Astrocyte (in vitro differentiated cells and primary cell): ENCODE measurements at regions not wholly inside any gene's neighbourhood (a gene's known extent, or its start where the extent isn't known, plus 50 kb on each side); places are given as distances from the start of the nearest gene placed in this dataset.

Experiments used
- DNase-seq: peaks from one replicate; pipeline ENCODE4 v3.0.0-alpha.2; 2010; ENCODE audit warnings: low read depth
- FAIRE-seq: peaks from 2 replicates; lab custom pipeline; 2011; peaks lifted over from hg19 to GRCh38; lab: Jason Lieb, UNC
- H2AFZ ChIP-seq: 2 replicates; pipeline ENCODE4 v1.6.0; 2012; ENCODE audit warnings: low read depth, low read length, inconsistent platforms
- H3K27ac ChIP-seq: 2 replicates; pipeline ENCODE4 v1.5.1; 2011; ENCODE audit warnings: low read depth, low read length, inconsistent platforms
- H3K27me3 ChIP-seq: 2 replicates; pipeline ENCODE4 v1.6.0; 2011; ENCODE audit warnings: low read length, inconsistent platforms; ENCODE audit not compliant: insufficient read depth
- H3K36me3 ChIP-seq: 2 replicates; pipeline ENCODE4 v1.5.1; 2011; ENCODE audit warnings: low read length, inconsistent platforms; ENCODE audit not compliant: insufficient read depth
- H3K4me1 ChIP-seq: 2 replicates; pipeline ENCODE4 v1.5.1; 2011; ENCODE audit warnings: low read length, inconsistent platforms; ENCODE audit not compliant: insufficient read depth
- H3K4me2 ChIP-seq: 2 replicates; pipeline ENCODE4 v1.6.0; 2012; ENCODE audit warnings: low read length, inconsistent platforms
- H3K4me3 ChIP-seq: 2 replicates; pipeline ENCODE4 v1.5.1; 2011; ENCODE audit warnings: low read depth, mild to moderate bottlenecking, low read length, inconsistent platforms; ENCODE audit not compliant: insufficient read depth
- H3K79me2 ChIP-seq: 2 replicates; pipeline ENCODE4 v1.6.0; 2012; ENCODE audit warnings: mild to moderate bottlenecking, low read length, inconsistent platforms; ENCODE audit not compliant: insufficient read depth
- H3K9ac ChIP-seq: 2 replicates; pipeline ENCODE4 v1.6.0; 2012; ENCODE audit warnings: mild to moderate bottlenecking, low read length, inconsistent platforms
- H3K9me3 ChIP-seq: 2 replicates; pipeline ENCODE4 v1.5.1; 2012; ENCODE audit warnings: low read depth, mild to moderate bottlenecking, low read length, inconsistent platforms; ENCODE audit not compliant: insufficient read depth
- H4K20me1 ChIP-seq: 2 replicates; pipeline ENCODE4 v1.6.0; 2012; ENCODE audit warnings: low read length, inconsistent platforms; ENCODE audit not compliant: insufficient read depth
- H3K27ac Mint-ChIP-seq: one replicate; pipeline ENCODE4 v1.8.0; 2021; ENCODE audit warnings: mild to moderate bottlenecking, mixed read lengths; ENCODE audit not compliant: unreplicated experiment
- H3K27me3 Mint-ChIP-seq: one replicate; pipeline ENCODE4 v1.8.0; 2021; ENCODE audit warnings: low read depth, mixed read lengths; ENCODE audit not compliant: unreplicated experiment
- H3K36me3 Mint-ChIP-seq: one replicate; pipeline ENCODE4 v1.8.0; 2021; ENCODE audit warnings: low read depth, mixed read lengths; ENCODE audit not compliant: unreplicated experiment
- H3K4me1 Mint-ChIP-seq: one replicate; pipeline ENCODE4 v1.8.0; 2021; ENCODE audit warnings: low read depth, mixed read lengths; ENCODE audit not compliant: unreplicated experiment
- H3K4me3 Mint-ChIP-seq: one replicate; pipeline ENCODE4 v1.8.0; 2021; ENCODE audit warnings: mild to moderate bottlenecking, moderate library complexity, mixed read lengths; ENCODE audit not compliant: unreplicated experiment
- H3K9me3 Mint-ChIP-seq: one replicate; pipeline ENCODE4 v1.8.0; 2021; ENCODE audit warnings: mild to moderate bottlenecking, mixed read lengths; ENCODE audit not compliant: unreplicated experiment
- EZH2 ChIP-seq: IDR thresholded peaks from 2 replicates; pipeline ENCODE4 v1.6.1; 2012; ENCODE audit warnings: mild to moderate bottlenecking, low read length, inconsistent platforms; ENCODE audit not compliant: insufficient read depth
- TF ChIP-seq, protein P1 (sequence below): IDR thresholded peaks from 2 replicates; pipeline ENCODE4 v1.5.1; 2011; ENCODE audit warnings: low read depth, mild to moderate bottlenecking, inconsistent platforms, low read length, moderate library complexity; ENCODE audit not compliant: insufficient read depth

DNA sequence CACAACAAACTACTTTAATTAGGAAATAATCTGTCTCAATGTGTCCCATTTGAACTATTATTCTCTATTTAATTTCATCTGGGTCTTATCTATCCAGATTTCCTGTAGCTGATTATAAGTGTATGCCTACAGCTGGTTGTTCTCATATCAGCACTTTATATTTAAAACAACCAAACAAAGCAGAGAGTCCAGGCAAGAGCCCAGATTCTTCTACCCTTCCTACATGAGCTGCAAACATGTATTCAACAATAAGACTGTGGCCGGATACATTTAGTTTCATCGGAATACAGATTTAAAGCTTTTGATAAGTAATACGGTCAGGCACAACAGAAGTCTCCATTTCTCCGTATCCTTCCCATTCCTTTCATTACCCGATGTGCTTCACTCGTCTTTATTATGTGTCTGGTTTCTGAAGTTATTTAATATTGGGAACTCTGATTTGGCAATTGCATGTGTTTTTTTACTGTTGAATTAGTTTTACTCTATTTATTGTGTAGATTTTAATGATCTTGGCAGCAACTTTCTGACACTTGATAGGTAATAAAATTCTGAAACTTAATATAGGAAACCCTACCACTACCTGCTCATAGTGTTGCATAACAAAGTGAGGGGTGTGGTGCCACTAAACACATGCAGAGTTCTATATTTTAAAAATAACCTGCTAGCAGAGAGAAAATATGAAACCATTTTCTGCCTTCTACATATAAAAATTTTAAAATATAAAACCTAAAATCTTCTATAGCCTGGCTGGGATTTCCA is 653.5 kb upstream of the PTCHD4 start:
- Mint-ChIP-seq H3K27me3 (peaks cover 2% of the 10 kb centered on the region), H3K27ac (no peak overlapping the region), H3K4me3 (no peak overlapping the region), H3K36me3 (no peaks in the 10 kb centered on the region), H3K4me1 (peaks cover 5% of the 10 kb centered on the region), H3K9me3 (no peaks in the 10 kb centered on the region)
- TF ChIP-seq, protein P1, sequence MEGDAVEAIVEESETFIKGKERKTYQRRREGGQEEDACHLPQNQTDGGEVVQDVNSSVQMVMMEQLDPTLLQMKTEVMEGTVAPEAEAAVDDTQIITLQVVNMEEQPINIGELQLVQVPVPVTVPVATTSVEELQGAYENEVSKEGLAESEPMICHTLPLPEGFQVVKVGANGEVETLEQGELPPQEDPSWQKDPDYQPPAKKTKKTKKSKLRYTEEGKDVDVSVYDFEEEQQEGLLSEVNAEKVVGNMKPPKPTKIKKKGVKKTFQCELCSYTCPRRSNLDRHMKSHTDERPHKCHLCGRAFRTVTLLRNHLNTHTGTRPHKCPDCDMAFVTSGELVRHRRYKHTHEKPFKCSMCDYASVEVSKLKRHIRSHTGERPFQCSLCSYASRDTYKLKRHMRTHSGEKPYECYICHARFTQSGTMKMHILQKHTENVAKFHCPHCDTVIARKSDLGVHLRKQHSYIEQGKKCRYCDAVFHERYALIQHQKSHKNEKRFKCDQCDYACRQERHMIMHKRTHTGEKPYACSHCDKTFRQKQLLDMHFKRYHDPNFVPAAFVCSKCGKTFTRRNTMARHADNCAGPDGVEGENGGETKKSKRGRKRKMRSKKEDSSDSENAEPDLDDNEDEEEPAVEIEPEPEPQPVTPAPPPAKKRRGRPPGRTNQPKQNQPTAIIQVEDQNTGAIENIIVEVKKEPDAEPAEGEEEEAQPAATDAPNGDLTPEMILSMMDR, result no peak
- TF ChIP-seq EZH2, result no peak
- FAIRE-seq (no peak), DNase-seq (no peak)
- H3K79me2 ChIP-seq, result no peaks in the 10 kb centered on the region
- no peak overlapping the region for H3K27ac ChIP-seq
- H3K4me2 ChIP-seq, result no peak overlapping the region
- no peak overlapping the region for H3K9ac ChIP-seq
- H3K36me3 ChIP-seq, result no peaks in the 10 kb centered on the region
- H4K20me1 ChIP-seq, result no peaks in the 10 kb centered on the region
- no peaks in the 10 kb centered on the region for H3K9me3 ChIP-seq
- H3K27me3 ChIP-seq, result no peaks in the 10 kb centered on the region
- H3K4me1 ChIP-seq, result peaks cover 5% of the 10 kb centered on the region
- H2AFZ ChIP-seq, result no peak overlapping the region
- H3K4me3 ChIP-seq, result no peak overlapping the region

DNA sequence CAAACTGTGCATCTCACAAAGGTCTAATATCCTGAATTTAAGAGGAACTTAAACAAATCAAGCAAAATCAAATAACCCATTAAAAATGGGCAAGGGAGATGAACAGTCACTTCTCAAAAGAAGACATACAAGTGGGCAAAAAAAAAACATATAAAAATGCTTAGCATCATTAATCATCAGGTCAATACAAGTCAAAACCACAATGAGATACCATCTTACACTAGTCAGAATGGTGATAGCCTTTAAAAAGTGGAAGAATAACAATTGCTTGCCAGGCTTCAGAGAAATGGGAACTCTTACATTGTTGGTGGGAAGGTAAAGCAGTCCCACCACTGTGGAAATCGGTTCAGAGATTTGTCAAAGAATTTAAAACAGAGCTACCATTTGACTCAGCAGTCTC is 646.7 kb upstream of the PTCHD4 start:
- DNase-seq (peak; percentile 48), FAIRE-seq (peak; percentile 39)
- Histone ChIP-seq H3K4me2 (no peak overlapping the region), H3K4me3 (no peak overlapping the region), H3K36me3 (no peaks in the 10 kb centered on the region), H3K9ac (no peak overlapping the region), H4K20me1 (no peaks in the 10 kb centered on the region), H3K9me3 (no peaks in the 10 kb centered on the region), H3K27ac (no peak overlapping the region), H3K27me3 (no peaks in the 10 kb centered on the region), H2AFZ (no peak overlapping the region), H3K4me1 (no peaks in the 10 kb centered on the region), H3K79me2 (no peaks in the 10 kb centered on the region)
- Mint-ChIP-seq H3K36me3 (no peaks in the 10 kb centered on the region), H3K4me1 (peaks cover 4% of the 10 kb centered on the region), H3K27ac (peak overlapping the region; percentile 51), H3K4me3 (no peak overlapping the region), H3K9me3 (no peaks in the 10 kb centered on the region), H3K27me3 (no peaks in the 10 kb centered on the region)
- TF ChIP-seq EZH2, result no peak
- TF ChIP-seq, protein P1, result no peak

- no peak overlapping the region for H3K4me3 Mint-ChIP-seq
- no peaks in the 10 kb centered on the region for H3K36me3 Mint-ChIP-seq
- no peak overlapping the region for H2AFZ ChIP-seq
- no peaks in the 10 kb centered on the region for H3K79me2 ChIP-seq
- no peak overlapping the region for H3K27ac Mint-ChIP-seq
- no peak for FAIRE-seq
- H3K27me3 ChIP-seq, result no peaks in the 10 kb centered on the region
- H3K9me3 Mint-ChIP-seq, result no peaks in the 10 kb centered on the region
- no peak overlapping the region for H3K4me2 ChIP-seq
- no peaks in the 10 kb centered on the region for H3K36me3 ChIP-seq
- TF ChIP-seq EZH2, result no peak
- TF ChIP-seq, protein P1, result no peak
- no peaks in the 10 kb centered on the region for H4K20me1 ChIP-seq
- no peak overlapping the region for H3K9ac ChIP-seq
- H3K27me3 Mint-ChIP-seq, result no peaks in the 10 kb centered on the region
- no peaks in the 10 kb centered on the region for H3K4me1 ChIP-seq
- H3K4me3 ChIP-seq, result no peak overlapping the region
- DNase-seq, result no peak
- no peaks in the 10 kb centered on the region for H3K9me3 ChIP-seq
- H3K4me1 Mint-ChIP-seq, result peaks cover 4% of the 10 kb centered on the region
- no peak overlapping the region for H3K27ac ChIP-seq
Observed at GRCh38 chr6:48755315-48755714, 644.3 kb upstream of the PTCHD4 start.
